Kidney (tissue), 13 donors: ENCODE measurements at regions not wholly inside any gene's neighbourhood (a gene's known extent, or its start where the extent isn't known, plus 50 kb on each side); places are given as distances from the start of the nearest gene placed in this dataset.

Experiments used
- DNase-seq, 5 donors: peaks; one replicate each; pipeline ENCODE4 v3.0.0-alpha.2; 2013 to 2020
- FAIRE-seq: peaks from 2 replicates; lab custom pipeline; 2012; peaks lifted over from hg19 to GRCh38; lab: Jason Lieb, UNC
- H3K27ac ChIP-seq, 2 donors: one replicate each; pipeline ENCODE4 v1.7.0; 2013; ENCODE audit warnings: low read depth in 2 of 2, low read length in 2 of 2, inconsistent platforms in 1 of 2
- H3K27me3 ChIP-seq: one replicate; pipeline ENCODE4 v1.7.1; 2013; ENCODE audit warnings: low read length, inconsistent platforms; ENCODE audit not compliant: control insufficient read depth, insufficient read depth
- H3K36me3 ChIP-seq, 3 donors: one replicate each; pipeline versions ENCODE4 v1.7.0 to v1.7.1; 2013; ENCODE audit warnings: low read length in 3 of 3, control low read depth in 1 of 3, inconsistent platforms in 1 of 3; ENCODE audit not compliant: insufficient read depth in 3 of 3, control insufficient read depth in 2 of 3
- H3K4me1 ChIP-seq, 3 donors: one replicate each; pipeline versions ENCODE4 v1.7.0 to v1.7.1; 2013; ENCODE audit warnings: low read length in 3 of 3, inconsistent platforms in 1 of 3, low read depth in 1 of 3; ENCODE audit not compliant: control insufficient read depth in 2 of 3, insufficient read depth in 2 of 3
- H3K4me3 ChIP-seq, 3 donors: one replicate each; pipeline versions ENCODE4 v1.7.0 to v1.8.1; 2013; ENCODE audit warnings: low read length in 3 of 3, control low read depth in 1 of 3, inconsistent platforms in 1 of 3
- H3K9ac ChIP-seq, 3 donors: one replicate each; pipeline versions ENCODE4 v1.7.0 to v1.7.1; 2013; ENCODE audit warnings: low read length in 3 of 3, control low read depth in 1 of 3, inconsistent platforms in 1 of 3
- H3K9me3 ChIP-seq, 3 donors: one replicate each; pipeline versions ENCODE4 v1.7.0 to v1.7.1; 2013; ENCODE audit warnings: low read length in 3 of 3, control low read depth in 1 of 3, inconsistent platforms in 1 of 3; ENCODE audit not compliant: control insufficient read depth in 2 of 3, insufficient read depth in 1 of 3
- CTCF ChIP-seq: IDR thresholded peaks from 3 replicates; pipeline ENCODE4 v1.5.1; 2012; ENCODE audit warnings: mild to moderate bottlenecking, moderate library complexity, borderline replicate concordance; ENCODE audit not compliant: insufficient read depth; ENCODE audit errors: extremely low read depth
- intact Hi-C: fragments of 100-400 bp; cut with DNase I; formaldehyde crosslinking; loops from one replicate; pipeline ENCODE4 v1.11.1; 2022
- donor health status: control.
- donor health status: control.
- donor health status: control.
- donor health status: control.
- donor health status: control.
- donor health status: DM: yes; HTN: yes; CAD: no.
- donor health status: Normal renal cell carcinoma (clear cell type).

- FAIRE-seq (no peak), DNase-seq (peak in 1 of 5 donors; percentile 7)
- no peak overlapping the region for H3K27ac ChIP-seq
- H3K36me3 ChIP-seq: no peaks in the 10 kb centered on the region
- H3K27me3 ChIP-seq: no peaks in the 10 kb centered on the region
- no peaks in the 10 kb centered on the region for H3K9me3 ChIP-seq
- H3K9ac ChIP-seq: no peak overlapping the region
- peaks cover 0 to 4% (median 0%) of the 10 kb centered on the region in 3 donors for H3K4me1 ChIP-seq
- no peak for TF ChIP-seq CTCF
- intact Hi-C loops: no loop called here
- H3K4me3 ChIP-seq: no peak overlapping the region
Measured at GRCh38 chr10:44064987-44065787, 319.7 kb downstream of the CXCL12 start.

GRCh38 chr10:44064317-44064716, 320.6 kb downstream of the CXCL12 start:
- Histone ChIP-seq H3K9me3 (no peaks in the 10 kb centered on the region), H3K27ac (no peak overlapping the region), H3K4me1 (peaks cover 0 to 4% (median 0%) of the 10 kb centered on the region in 3 donors), H3K36me3 (no peaks in the 10 kb centered on the region), H3K9ac (no peak overlapping the region), H3K4me3 (no peak overlapping the region), H3K27me3 (no peaks in the 10 kb centered on the region)
- TF ChIP-seq CTCF: no peak
- intact Hi-C loops: no loop called here
- no peak for FAIRE-seq
- peak in 1 of 5 donors; percentile 5 for DNase-seq

- no peaks in the 10 kb centered on the region for H3K36me3 ChIP-seq
- H3K4me3 ChIP-seq: no peak overlapping the region
- H3K27ac ChIP-seq: no peak overlapping the region
- H3K9ac ChIP-seq: no peak overlapping the region
- intact Hi-C loops: no loop called here
- H3K9me3 ChIP-seq: no peaks in the 10 kb centered on the region
- FAIRE-seq (no peak), DNase-seq (peak in 1 of 5 donors; percentile 6)
- H3K27me3 ChIP-seq: no peaks in the 10 kb centered on the region
- peaks cover 0 to 4% (median 0%) of the 10 kb centered on the region in 3 donors for H3K4me1 ChIP-seq
- no peak for TF ChIP-seq CTCF
Measured at GRCh38 chr10:44063686-44064085, 321.2 kb downstream of the CXCL12 start.

- intact Hi-C loops: no loop called here
- Histone ChIP-seq H3K27me3 (no peaks in the 10 kb centered on the region), H3K4me1 (peaks cover 0 to 4% (median 0%) of the 10 kb centered on the region in 3 donors), H3K36me3 (no peaks in the 10 kb centered on the region), H3K27ac (no peak overlapping the region), H3K9ac (no peak overlapping the region), H3K9me3 (no peaks in the 10 kb centered on the region), H3K4me3 (no peak overlapping the region)
- no peak for FAIRE-seq
- DNase-seq: peak in 3 of 5 donors; percentile 20 to 45 (median 33)
- no peak for TF ChIP-seq CTCF
Measured at GRCh38 chr10:44060719-44061118, 324.2 kb downstream of the CXCL12 start.
